Osteocyte (in vitro differentiated cells): ENCODE measurements at regions not wholly inside any gene's neighbourhood (a gene's known extent, or its start where the extent isn't known, plus 50 kb on each side); places are given as distances from the start of the nearest gene placed in this dataset.

ENCODE experiments used
- DNase-seq: peaks from one replicate; pipeline ENCODE4 v3.0.0; 2021; ENCODE audit warnings: mixed read lengths; ENCODE audit not compliant: unreplicated experiment; ENCODE audit errors: extremely low spot score
- H3K27ac Mint-ChIP-seq: one replicate; pipeline ENCODE4 v1.8.0; 2021; ENCODE audit warnings: mild to moderate bottlenecking, mixed read lengths; ENCODE audit not compliant: unreplicated experiment
- H3K27me3 Mint-ChIP-seq: one replicate; pipeline ENCODE4 v1.8.0; 2021; ENCODE audit warnings: mixed read lengths; ENCODE audit not compliant: unreplicated experiment
- H3K36me3 Mint-ChIP-seq: one replicate; pipeline ENCODE4 v1.8.0; 2021; ENCODE audit warnings: mixed read lengths; ENCODE audit not compliant: unreplicated experiment
- H3K4me1 Mint-ChIP-seq: one replicate; pipeline ENCODE4 v1.8.0; 2021; ENCODE audit warnings: mixed read lengths; ENCODE audit not compliant: unreplicated experiment
- H3K4me3 Mint-ChIP-seq: one replicate; pipeline ENCODE4 v1.8.0; 2021; ENCODE audit warnings: mild to moderate bottlenecking, moderate library complexity, mixed read lengths; ENCODE audit not compliant: unreplicated experiment
- H3K9me3 Mint-ChIP-seq: one replicate; pipeline ENCODE4 v1.8.0; 2021; ENCODE audit warnings: mixed read lengths; ENCODE audit not compliant: unreplicated experiment
- TF ChIP-seq, protein P1 (sequence below): fragments of 200-600 bp; sonication (generic); IDR thresholded peaks from 2 replicates; pipeline ENCODE4 v1.5.0; 2021; ENCODE audit warnings: antibody characterized with exemption, mild to moderate bottlenecking, moderate library complexity

DNA sequence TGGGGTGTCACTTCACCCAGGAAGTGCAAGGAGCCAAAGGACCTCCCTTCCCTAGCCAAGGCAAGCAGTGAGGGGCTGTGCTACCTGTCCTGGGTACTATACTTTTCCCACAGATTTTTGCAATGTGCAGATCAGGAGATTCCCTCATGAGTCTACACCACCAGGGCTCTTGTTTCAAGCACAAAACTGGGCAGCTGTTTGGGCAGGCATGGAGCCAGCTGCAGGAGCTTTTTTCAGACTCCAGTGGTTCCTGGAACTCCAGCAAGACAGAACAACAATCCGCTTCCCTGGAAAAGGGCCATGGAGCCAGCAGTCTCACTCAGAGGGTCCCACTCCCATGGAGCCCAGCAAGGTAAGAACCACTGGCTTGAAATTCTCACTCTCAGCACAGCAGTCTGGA, 1649.6 kb downstream of the LRRC4C start:
- TF ChIP-seq, protein P1, sequence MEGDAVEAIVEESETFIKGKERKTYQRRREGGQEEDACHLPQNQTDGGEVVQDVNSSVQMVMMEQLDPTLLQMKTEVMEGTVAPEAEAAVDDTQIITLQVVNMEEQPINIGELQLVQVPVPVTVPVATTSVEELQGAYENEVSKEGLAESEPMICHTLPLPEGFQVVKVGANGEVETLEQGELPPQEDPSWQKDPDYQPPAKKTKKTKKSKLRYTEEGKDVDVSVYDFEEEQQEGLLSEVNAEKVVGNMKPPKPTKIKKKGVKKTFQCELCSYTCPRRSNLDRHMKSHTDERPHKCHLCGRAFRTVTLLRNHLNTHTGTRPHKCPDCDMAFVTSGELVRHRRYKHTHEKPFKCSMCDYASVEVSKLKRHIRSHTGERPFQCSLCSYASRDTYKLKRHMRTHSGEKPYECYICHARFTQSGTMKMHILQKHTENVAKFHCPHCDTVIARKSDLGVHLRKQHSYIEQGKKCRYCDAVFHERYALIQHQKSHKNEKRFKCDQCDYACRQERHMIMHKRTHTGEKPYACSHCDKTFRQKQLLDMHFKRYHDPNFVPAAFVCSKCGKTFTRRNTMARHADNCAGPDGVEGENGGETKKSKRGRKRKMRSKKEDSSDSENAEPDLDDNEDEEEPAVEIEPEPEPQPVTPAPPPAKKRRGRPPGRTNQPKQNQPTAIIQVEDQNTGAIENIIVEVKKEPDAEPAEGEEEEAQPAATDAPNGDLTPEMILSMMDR = no peak
- DNase-seq = no peak
- Mint-ChIP-seq H3K4me3 (no peak overlapping the region), H3K27me3 (no peaks in the 10 kb centered on the region), H3K4me1 (no peaks in the 10 kb centered on the region), H3K36me3 (no peaks in the 10 kb centered on the region), H3K27ac (no peak overlapping the region), H3K9me3 (peaks cover 49% of the 10 kb centered on the region)

DNA sequence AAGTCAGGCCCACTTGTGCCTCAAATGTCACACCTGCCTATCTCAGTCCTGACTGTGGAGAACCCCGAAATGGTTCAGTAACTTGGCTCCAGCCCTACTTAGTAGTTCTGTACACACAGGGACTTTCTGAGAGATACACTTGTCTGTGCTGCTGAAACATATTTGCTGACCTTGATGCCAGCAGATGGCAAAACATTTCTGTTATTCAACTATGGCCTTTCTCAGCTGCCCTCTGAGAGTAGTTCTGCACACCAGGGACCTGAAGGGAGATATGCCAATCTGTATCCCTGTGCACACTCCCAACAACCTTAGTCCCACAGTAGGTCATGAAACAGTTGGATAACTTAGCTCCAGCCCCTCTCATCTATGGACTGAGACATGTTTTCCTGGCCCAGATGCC, 1651.5 kb downstream of the LRRC4C start:
- no peak for DNase-seq
- H3K36me3 Mint-ChIP-seq = no peaks in the 10 kb centered on the region
- H3K4me3 Mint-ChIP-seq = no peak overlapping the region
- TF ChIP-seq, protein P1 = no peak
- H3K27me3 Mint-ChIP-seq = no peaks in the 10 kb centered on the region
- no peak overlapping the region for H3K27ac Mint-ChIP-seq
- H3K9me3 Mint-ChIP-seq = peaks cover 46% of the 10 kb centered on the region
- H3K4me1 Mint-ChIP-seq = no peaks in the 10 kb centered on the region

DNA sequence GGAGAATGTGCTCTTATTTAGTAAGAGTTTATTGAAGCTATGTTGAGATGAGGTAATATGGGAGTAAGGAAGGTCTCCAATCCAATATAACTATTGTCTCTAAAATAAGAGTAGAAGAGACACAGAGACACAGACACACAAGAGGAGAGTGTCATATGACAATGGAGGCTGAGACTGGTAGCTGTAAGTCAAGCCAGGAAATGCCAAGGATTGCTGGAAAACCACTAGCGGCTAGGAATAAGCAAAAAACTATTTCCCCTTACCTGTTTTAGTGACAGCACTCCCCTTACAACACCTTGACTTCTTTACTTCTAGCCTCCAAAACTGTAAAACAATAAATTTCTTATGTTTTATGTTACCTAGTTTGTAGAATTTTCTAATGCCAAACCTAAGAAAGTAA, 1652.8 kb downstream of the LRRC4C start:
- Mint-ChIP-seq H3K4me3 (no peak overlapping the region), H3K36me3 (no peaks in the 10 kb centered on the region), H3K27ac (no peak overlapping the region), H3K27me3 (no peaks in the 10 kb centered on the region), H3K4me1 (no peaks in the 10 kb centered on the region), H3K9me3 (peaks cover 35% of the 10 kb centered on the region)
- TF ChIP-seq, protein P1 = no peak
- DNase-seq = no peak

DNA sequence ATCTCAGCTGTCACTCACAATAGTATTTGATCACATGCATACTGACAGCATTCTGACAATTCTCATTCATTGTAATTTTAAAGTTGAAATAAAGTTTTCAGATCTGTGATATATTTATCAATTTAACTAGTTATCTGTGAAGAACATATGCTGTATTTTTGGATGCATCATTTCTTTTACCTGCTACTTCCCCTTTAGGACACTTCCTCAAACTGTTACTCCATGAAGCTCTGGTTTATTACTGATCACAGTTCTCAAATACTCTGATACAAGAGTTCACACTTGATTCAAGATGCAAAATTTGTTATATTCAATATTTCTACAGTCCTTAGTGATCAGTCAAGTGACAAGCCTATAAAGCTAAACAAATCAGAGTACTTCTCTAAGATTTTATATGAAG, 1655.2 kb downstream of the LRRC4C start:
- H3K9me3 Mint-ChIP-seq = peaks cover 32% of the 10 kb centered on the region

DNA sequence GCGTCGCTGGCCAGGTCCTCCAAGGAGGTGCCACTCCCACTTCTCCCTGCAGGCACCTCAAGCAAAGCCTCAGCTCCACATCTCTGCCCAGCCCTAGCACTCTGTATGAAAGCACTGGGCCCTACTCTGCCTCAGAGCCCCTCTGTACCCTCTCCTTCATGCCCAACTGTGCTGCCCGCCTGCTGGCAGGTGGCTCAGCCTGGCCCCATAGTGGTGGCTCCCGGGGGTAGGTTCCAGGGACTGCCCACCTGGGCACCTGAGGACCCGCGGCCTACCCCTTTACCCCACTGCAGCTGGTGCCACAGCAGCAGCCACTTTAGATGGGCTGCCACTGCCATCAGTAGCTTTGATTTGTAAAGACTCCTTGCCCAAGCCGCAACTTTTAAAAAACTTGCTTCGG, 1672.8 kb downstream of the LRRC4C start:
- Mint-ChIP-seq H3K36me3 (no peaks in the 10 kb centered on the region), H3K9me3 (peaks cover 15% of the 10 kb centered on the region), H3K27me3 (no peaks in the 10 kb centered on the region), H3K27ac (no peak overlapping the region), H3K4me1 (no peaks in the 10 kb centered on the region), H3K4me3 (no peak overlapping the region)
- TF ChIP-seq, protein P1 = no peak
- DNase-seq = no peak

More for the DNA sequence above, 1655.2 kb downstream of the LRRC4C start:
- Mint-ChIP-seq H3K27me3 (no peaks in the 10 kb centered on the region), H3K4me3 (no peak overlapping the region), H3K27ac (no peak overlapping the region), H3K36me3 (no peaks in the 10 kb centered on the region), H3K4me1 (no peaks in the 10 kb centered on the region)
- no peak for DNase-seq
- TF ChIP-seq, protein P1 = no peak
